HG03342 (cell line): ENCODE measurements at regions not wholly inside any gene's neighbourhood (a gene's known extent, or its start where the extent isn't known, plus 50 kb on each side); places are given as distances from the start of the nearest gene placed in this dataset.
"Not testable (repeated sequence)": the region's sequence is repeated elsewhere in the genome, so short reads cannot be mapped to it uniquely, and the experiment has no call there.

Source experiments
- ATAC-seq: cut with Tn5 transposase; IDR thresholded peaks from one replicate; pipeline ENCODE4 v1.9.1; 2021; ENCODE audit warnings: mild to moderate bottlenecking, moderate library complexity; ENCODE audit not compliant: unreplicated experiment

GRCh38 chr14:27528328-27528727 lies 930.5 kb upstream of the NOVA1 start:
- no peak for ATAC-seq

- no peak for ATAC-seq
Measured at GRCh38 chr14:27536748-27537147, 938.9 kb upstream of the NOVA1 start.

- no peak for ATAC-seq
Measured at GRCh38 chr14:27546111-27546510, 948.3 kb upstream of the NOVA1 start.

- no peak for ATAC-seq
Measured at GRCh38 chr14:27553790-27554189, 956.0 kb upstream of the NOVA1 start.

- ATAC-seq = no peak
Measured at GRCh38 chr14:27557445-27557844, 959.6 kb upstream of the NOVA1 start.

GRCh38 chr14:27559848-27560247 lies 962.0 kb upstream of the NOVA1 start:
- no peak for ATAC-seq

- ATAC-seq = no peak
Measured at GRCh38 chr14:27566843-27567382, 969.1 kb upstream of the NOVA1 start.

- ATAC-seq = no peak
Measured at GRCh38 chr14:27573018-27573417, 975.2 kb upstream of the NOVA1 start.

- ATAC-seq = no peak
Measured at GRCh38 chr14:27587103-27587502, 989.3 kb upstream of the NOVA1 start.

- no peak for ATAC-seq
Measured at GRCh38 chr14:27605282-27605681, 1007.4 kb upstream of the NOVA1 start.

GRCh38 chr14:27608377-27608776 lies 1010.5 kb upstream of the NOVA1 start:
- ATAC-seq = no peak

- no peak for ATAC-seq
Measured at GRCh38 chr14:27612121-27612520, 1014.3 kb upstream of the NOVA1 start.

- ATAC-seq = no peak
Measured at GRCh38 chr14:27613102-27613501, 1015.3 kb upstream of the NOVA1 start.

GRCh38 chr14:27623782-27624181 lies 1025.9 kb upstream of the NOVA1 start:
- ATAC-seq = no peak

GRCh38 chr14:27634056-27634970 lies 1036.5 kb upstream of the NOVA1 start:
- ATAC-seq = no peak

GRCh38 chr14:27640688-27641087 lies 1042.9 kb upstream of the NOVA1 start:
- not testable (repeated sequence) for ATAC-seq

GRCh38 chr14:27642251-27642866 lies 1044.5 kb upstream of the NOVA1 start:
- no peak for ATAC-seq

GRCh38 chr14:27660683-27661082 lies 1062.8 kb upstream of the NOVA1 start:
- no peak for ATAC-seq

GRCh38 chr14:27668531-27668930 lies 1070.7 kb upstream of the NOVA1 start:
- ATAC-seq = no peak

GRCh38 chr14:27672047-27672446 lies 1074.2 kb upstream of the NOVA1 start:
- ATAC-seq = no peak

GRCh38 chr14:27672811-27673737 lies 1075.2 kb upstream of the NOVA1 start:
- not testable (repeated sequence) for ATAC-seq
